Mucosa of gallbladder (tissue), 1 donor: ENCODE measurements at regions not wholly inside any gene's neighbourhood (a gene's known extent, or its start where the extent isn't known, plus 50 kb on each side); places are given as distances from the start of the nearest gene placed in this dataset.

Experiments
- DNase-seq: peaks from one replicate; pipeline ENCODE4 v3.0.0-alpha.2; 2020; ENCODE audit warnings: low spot score
- donor health status: DM: no; HTN: no; CAD: no.

- DNase-seq, result no peak
Measured at GRCh38 chr6:118761645-118762044, 110.3 kb upstream of the CEP85L start.

DNA sequence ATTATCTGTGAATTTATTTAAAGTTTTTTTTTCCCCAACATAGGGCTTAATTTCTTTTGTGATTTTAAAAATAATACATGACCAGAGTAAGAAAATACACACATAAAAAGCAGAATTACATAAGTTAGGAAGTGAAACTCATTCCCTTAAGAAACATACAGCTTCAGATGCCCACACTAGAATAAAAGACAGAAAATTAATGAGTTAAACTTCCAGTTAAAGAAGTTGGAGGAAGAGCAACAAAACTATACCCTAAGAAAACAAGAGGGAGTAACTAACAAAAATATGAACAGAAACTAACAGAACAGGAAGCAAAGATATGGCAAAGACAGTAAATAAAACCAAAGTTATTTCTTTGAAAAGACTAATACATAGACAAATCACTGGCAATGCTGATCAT, 107.6 kb upstream of the CEP85L start:
- no peak for DNase-seq

DNA sequence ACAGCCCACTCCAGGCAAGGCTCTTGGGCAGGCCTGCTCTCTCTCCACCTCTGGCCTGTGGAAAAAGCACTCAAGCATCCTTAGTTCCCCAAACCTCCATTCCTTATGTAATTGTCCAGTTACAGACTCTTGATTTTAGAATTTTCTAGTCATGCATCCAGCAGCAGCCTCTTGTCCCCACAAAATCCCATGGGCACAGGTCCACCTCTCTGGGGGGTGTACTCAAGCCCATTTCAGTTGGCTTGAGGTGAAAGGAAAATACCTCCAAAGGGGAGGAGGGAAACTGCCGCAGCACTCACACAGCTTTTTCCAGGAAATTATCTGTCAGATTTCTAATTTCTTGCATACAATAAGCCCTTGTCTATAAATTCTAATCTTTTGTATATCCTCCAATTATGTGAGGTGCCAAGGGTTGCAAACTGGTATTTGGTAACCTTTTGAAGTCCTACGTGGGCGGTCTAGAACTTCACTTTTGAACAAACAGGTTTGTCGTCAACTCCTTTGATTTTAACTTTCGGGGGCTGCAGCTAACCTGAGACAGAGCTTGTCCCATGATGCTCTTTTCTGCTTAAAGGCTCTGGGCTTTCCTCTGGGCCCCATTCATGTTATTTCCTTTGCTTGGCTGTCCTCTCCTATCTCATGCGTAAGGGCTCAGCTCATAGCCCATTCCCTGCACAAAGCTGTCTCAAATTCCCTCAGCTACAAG, 104.7 kb upstream of the CEP85L start:
- DNase-seq, result no peak

DNA sequence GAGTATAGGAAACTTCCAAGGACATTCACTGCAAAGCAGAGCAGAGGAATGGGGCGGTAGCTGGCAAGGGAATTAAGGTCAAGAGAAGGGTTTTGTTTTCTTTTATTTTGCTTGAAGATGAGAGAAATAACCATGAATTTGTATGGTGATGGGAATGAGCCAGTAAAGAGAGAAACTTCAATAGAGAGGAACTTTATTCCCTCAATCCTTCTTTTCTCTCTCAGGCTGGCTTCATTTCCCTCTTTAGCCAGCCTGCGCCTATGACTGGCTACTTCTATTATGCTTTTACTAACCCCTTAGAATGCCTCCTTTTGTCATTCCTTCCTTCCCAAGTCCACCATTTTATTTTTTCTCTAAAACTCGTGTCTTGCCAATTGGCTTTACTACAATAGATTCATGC, 101.4 kb upstream of the CEP85L start:
- DNase-seq, result no peak

- DNase-seq, result no peak
Measured at GRCh38 chr6:118751072-118751471, 99.7 kb upstream of the CEP85L start.

DNA sequence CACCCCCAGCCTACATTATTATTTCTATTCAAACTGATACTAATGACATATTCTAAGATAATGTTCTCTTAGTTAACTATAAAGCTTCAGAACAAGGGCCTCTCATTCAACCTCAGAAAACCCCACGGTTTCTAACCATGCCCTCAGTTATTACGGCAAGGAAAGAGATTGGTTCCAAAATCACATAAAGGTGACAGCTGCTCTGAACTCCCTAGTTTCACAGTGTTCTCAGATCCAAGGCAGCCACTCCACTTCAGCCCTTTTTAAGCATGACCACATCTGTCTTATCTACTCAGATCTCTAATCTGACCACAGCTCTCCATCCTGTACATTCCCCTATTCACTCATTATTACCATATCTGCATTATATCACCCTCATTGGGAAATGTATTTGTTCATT, 98.8 kb upstream of the CEP85L start:
- no peak for DNase-seq

DNA sequence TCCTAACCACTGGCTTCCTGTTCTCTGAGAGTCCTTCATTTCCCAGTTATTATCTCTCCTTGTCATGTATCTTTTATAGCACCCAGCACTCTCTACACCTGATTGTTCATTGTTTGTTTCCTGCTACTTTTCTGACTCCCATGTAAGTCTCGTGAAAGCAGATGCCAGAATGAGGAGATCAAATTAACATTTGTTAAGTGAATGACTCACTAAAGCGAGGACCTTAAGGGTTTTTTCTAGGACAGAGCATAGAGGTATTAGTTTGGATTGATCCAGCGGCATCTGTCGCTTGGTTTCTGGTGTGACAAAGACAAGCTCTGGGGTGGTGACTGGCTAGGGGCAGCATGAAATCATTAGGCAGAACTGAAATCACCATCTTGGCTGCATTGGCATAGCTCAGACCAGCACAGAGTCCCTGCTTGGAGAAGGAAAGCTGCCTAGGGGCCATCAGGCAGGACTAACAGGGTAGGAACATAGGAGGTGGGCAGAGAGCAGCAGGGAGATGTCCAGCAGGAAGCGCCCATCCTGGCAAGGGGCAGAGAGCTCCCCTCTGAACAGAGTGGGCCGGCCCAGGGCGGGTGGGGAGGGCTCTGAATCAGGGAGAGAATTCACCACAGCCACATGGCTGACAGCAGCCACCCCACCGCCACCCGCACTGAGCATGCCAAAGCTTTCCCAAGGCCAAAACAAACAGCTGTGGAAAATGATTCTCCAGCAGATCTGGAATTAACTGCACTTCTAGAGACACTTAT, 97.1 kb upstream of the CEP85L start:
- no peak for DNase-seq

GRCh38 chr6:118746825-118747174, 95.4 kb upstream of the CEP85L start:
- DNase-seq, result no peak

GRCh38 chr6:118746145-118746824, 94.9 kb upstream of the CEP85L start:
- no peak for DNase-seq

- DNase-seq, result no peak
Measured at GRCh38 chr6:118745156-118745555, 93.8 kb upstream of the CEP85L start.

- no peak for DNase-seq
Measured at GRCh38 chr6:118744261-118744941, 93.0 kb upstream of the CEP85L start.

DNA sequence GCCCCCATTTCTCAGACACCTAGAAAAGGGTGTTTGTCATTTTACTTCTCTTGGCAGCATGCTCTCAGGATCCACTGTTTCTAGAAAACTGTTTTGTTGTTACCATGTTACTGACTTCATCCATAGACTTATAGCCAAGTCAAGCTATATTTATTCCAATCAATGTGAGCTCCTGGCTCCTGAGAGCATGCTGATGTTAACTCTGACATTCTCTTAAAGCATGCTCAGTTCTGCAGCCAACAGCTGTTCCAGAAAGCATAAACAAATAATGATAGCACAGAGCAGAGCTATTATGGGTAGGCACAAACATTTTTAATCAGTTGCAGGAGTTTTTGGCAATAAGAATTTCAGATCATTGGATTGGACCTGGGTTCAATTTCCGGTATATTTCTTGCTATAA, 92.4 kb upstream of the CEP85L start:
- no peak for DNase-seq

- no peak for DNase-seq
Measured at GRCh38 chr6:118740372-118740771, 89.0 kb upstream of the CEP85L start.

- no peak for DNase-seq
Measured at GRCh38 chr6:118739696-118740353, 88.4 kb upstream of the CEP85L start.

DNA sequence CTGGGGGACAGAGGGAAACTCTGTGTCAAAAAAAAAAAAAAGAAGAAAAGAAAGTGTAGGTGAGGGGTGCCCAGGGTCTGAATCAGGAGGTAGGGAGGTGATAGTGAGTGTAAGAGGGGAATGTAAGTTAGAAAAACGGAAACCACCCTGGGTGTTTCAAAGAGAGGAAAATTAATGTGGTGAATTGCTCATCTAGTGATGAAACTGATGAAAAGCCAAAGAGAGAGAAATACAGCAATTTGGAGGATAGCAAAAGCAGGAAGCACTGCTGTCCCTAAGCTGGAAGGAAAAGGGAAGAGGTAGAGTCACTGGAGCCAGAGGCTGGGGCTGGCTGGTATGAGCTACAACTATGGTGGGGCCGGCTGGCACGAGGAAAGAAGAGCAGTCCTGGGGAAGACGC, 85.0 kb upstream of the CEP85L start:
- no peak for DNase-seq

- no peak for DNase-seq
Measured at GRCh38 chr6:118735320-118735719, 83.9 kb upstream of the CEP85L start.

DNA sequence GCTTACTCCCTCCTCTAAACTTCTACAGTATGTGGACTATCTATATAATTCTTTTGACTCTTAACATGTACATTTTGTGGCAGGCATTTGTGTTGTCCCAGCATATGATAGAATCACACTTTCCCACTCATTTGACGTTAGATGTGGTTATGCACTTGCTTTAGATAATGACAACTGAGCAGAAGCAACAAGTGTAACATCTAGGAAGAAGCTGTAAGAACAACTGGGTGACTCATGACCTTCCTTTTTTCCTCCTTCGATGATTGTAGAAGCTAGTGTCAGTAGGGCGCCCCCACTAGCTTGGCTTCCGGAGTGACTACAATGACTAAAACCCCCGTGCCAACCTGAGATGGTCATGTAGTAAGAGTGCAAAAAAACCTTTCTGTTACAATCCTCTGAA, 74.6 kb upstream of the CEP85L start:
- DNase-seq, result no peak

- DNase-seq, result no peak
Measured at GRCh38 chr6:118724211-118724610, 72.8 kb upstream of the CEP85L start.

DNA sequence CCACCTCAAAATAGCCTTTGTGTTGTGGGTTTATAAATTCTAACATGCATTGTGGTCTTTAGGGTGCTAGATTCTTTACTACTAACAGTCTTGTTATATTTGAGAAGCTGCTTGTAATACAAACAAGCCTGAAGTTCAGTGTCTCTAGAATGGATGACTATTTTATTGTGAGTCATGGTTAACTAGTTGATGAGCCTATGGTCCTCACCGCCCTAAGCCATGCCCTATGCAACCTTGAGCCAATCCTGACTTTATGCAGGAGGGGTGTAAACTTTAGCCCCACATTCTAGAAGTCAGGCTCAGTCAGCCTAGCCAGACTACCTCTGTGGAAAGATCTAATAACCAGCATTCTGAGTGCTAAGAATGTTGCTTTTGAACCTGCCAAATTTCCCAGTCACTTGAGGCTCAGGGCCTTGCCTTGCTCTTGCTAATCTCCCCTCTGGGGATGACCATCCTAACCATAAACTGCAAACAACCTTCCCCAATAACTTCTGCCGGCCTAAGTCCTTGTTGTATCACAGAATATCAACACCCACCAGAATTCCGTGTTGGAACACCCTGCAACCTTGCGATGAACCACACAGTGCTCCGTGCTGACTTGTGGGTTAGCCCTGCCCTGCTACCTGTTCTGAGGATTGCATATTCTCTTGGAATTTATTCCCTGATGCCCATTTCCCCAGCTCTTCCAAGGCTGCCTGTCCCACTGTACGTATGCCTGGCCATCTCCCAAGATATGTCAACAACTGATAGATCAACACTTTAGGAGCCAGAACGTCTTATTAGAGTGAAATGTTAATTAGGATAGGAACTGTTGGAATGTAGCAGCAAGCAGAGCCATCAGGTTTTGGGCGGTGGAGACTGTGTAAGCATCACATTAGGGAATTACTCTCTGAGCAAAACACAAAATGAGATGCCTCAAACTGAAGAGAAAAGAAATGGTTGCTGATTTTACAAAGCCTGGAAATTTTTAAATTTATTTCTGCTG, 71.7 kb upstream of the CEP85L start:
- no peak for DNase-seq

GRCh38 chr6:118720125-118720473, 68.7 kb upstream of the CEP85L start:
- DNase-seq, result no peak
